OCI-LY3 (cell line): ENCODE measurements at regions not wholly inside any gene's neighbourhood (a gene's known extent, or its start where the extent isn't known, plus 50 kb on each side); places are given as distances from the start of the nearest gene placed in this dataset.

Experiments
- CTCF ChIP-seq: fragments of 200-600, 300-600 bp; sonication (generic); IDR thresholded peaks from 2 replicates; pipeline ENCODE4 v1.5.1; 2014; ENCODE audit warnings: antibody characterized with exemption, low read length, low read depth
- EZH2phosphoT487 ChIP-seq: fragments of 200-600 bp; shearing (Covaris generic); IDR thresholded peaks from 2 replicates; pipeline ENCODE4 v1.6.1; 2018; ENCODE audit warnings: antibody characterized with exemption, mixed run types, low read depth

- no peak for TF ChIP-seq CTCF
- no peak for TF ChIP-seq EZH2phosphoT487
Observed at GRCh38 chr4:18882468-18882867, 860.9 kb upstream of the LCORL start.
